ENCODE measurements at regions not wholly inside any gene's neighbourhood (a gene's known extent, or its start where the extent isn't known, plus 50 kb on each side); places are given as distances from the start of the nearest gene placed in this dataset.
"Not testable (repeated sequence)": the region's sequence is repeated elsewhere in the genome, so short reads cannot be mapped to it uniquely, and the experiment has no call there.

DNA sequence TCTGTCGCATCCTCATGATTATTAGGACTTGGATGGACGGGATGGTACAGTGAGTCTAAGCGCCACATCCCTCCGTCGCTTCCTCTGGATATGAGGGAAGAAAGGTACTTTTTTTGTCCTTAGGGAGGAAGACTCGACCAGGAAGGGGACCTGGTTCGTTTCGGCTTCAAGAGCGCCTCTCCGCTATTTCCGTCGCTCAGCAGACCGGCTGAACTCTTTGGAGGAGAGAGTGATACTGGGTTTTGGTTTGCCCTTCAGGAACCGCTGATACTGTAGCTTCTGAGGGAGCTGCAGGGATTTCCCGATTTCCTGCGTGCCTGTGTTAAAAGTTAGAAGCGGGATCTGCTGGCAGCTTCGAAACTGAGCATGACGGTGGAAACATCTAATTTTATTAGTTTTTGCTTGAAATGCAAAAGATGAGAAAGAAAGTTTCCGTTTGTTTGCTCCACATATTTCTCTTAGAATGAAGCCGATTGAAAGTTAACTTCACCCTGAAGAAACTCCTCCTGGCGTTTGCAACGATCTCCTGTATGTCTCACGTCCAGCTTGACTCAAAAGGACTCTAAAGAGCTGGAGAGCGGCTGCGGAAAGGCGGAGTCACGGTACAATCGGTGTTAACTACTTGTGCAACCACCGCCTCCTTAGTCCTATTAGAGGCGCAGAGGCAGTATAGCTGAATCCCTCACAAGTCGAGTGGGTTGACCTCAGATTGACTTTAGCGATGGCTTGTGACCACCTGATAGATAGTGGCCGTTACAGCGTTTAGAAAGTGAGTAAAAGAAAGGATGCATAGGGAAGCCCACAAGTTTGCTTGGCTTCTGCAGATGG is 129.4 kb downstream of the TRIM27 start:
- TF ChIP-seq, protein P1, sequence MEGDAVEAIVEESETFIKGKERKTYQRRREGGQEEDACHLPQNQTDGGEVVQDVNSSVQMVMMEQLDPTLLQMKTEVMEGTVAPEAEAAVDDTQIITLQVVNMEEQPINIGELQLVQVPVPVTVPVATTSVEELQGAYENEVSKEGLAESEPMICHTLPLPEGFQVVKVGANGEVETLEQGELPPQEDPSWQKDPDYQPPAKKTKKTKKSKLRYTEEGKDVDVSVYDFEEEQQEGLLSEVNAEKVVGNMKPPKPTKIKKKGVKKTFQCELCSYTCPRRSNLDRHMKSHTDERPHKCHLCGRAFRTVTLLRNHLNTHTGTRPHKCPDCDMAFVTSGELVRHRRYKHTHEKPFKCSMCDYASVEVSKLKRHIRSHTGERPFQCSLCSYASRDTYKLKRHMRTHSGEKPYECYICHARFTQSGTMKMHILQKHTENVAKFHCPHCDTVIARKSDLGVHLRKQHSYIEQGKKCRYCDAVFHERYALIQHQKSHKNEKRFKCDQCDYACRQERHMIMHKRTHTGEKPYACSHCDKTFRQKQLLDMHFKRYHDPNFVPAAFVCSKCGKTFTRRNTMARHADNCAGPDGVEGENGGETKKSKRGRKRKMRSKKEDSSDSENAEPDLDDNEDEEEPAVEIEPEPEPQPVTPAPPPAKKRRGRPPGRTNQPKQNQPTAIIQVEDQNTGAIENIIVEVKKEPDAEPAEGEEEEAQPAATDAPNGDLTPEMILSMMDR (IDR thresholded peaks at IDR 0.05): no peak
- DNase-seq (no peak), ATAC-seq (no peak)
- Histone ChIP-seq H3K4me1 (no peaks in the 10 kb centered on the region), H3K4me3 (no peak overlapping the region), H3K27me3 (ENCODE audit: low read depth) (peaks cover 86% of the 10 kb centered on the region), H3K9me3 (no peaks in the 10 kb centered on the region), H3K36me3 (no peaks in the 10 kb centered on the region), H3K27ac (no peak overlapping the region)
- intact Hi-C loops (cut with DNase I): no loop called here

GRCh38 chr6:28800647-28801046 is 123.1 kb downstream of the TRIM27 start:
- H3K4me1 ChIP-seq; H3K36me3 ChIP-seq; H3K27ac ChIP-seq; intact Hi-C loops (cut with DNase I); DNase-seq; H3K4me3 ChIP-seq; H3K9me3 ChIP-seq; ATAC-seq: not testable (repeated sequence)
- H3K27me3 ChIP-seq (ENCODE audit: low read depth): peaks cover 64% of the 10 kb centered on the region

- peaks cover 60% of the 10 kb centered on the region for H3K27me3 ChIP-seq (ENCODE audit: low read depth)
- intact Hi-C loops (cut with DNase I): no loop called here
- no peak for DNase-seq
Measured at GRCh38 chr6:28802417-28803336, 121.1 kb downstream of the TRIM27 start.

DNA sequence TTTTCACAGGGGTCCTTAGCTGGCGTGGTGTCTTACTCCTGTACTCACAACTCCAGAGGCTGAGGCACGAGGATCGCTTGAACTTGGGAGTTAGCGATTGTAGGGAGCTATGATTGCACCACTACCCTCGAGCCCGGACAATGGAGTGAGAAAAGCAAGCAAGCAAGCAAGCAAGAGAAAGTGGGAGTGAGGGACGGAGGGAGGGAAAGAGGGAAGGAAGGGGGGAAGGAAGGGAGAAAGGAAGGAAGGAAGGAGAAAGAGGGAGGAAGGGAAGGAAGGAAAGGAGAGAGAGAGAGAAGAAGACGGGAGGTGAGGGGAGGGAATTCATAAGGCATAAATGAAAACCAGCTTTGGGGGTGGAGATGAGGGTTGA is 120.5 kb downstream of the TRIM27 start:
- no peaks in the 10 kb centered on the region for H3K4me1 ChIP-seq
- H3K36me3 ChIP-seq: no peaks in the 10 kb centered on the region
- ATAC-seq (no peak), DNase-seq (no peak)
- H3K9me3 ChIP-seq: no peaks in the 10 kb centered on the region
- H3K27ac ChIP-seq: no peak overlapping the region
- TF ChIP-seq, protein P1 (IDR thresholded peaks at IDR 0.05): no peak
- H3K4me3 ChIP-seq: no peak overlapping the region
- intact Hi-C loops (cut with DNase I): no loop called here
- peaks cover 63% of the 10 kb centered on the region for H3K27me3 ChIP-seq (ENCODE audit: low read depth)

More at GRCh38 chr6:28802417-28803336, 121.1 kb downstream of the TRIM27 start:
- TF ChIP-seq, protein P1 (IDR thresholded peaks at IDR 0.05): no peak
- H3K4me1 ChIP-seq: no peaks in the 10 kb centered on the region
- no peaks in the 10 kb centered on the region for H3K36me3 ChIP-seq
- no peak overlapping the region for H3K27ac ChIP-seq
- H3K9me3 ChIP-seq: no peaks in the 10 kb centered on the region
- H3K4me3 ChIP-seq: no peak overlapping the region
- no peak for ATAC-seq

- intact Hi-C loops (cut with DNase I): no loop called here
- Histone ChIP-seq H3K4me3 (no peak overlapping the region), H3K4me1 (no peaks in the 10 kb centered on the region), H3K36me3 (no peaks in the 10 kb centered on the region), H3K27ac (no peak overlapping the region), H3K27me3 (ENCODE audit: low read depth) (peaks cover 91% of the 10 kb centered on the region), H3K9me3 (no peaks in the 10 kb centered on the region)
- DNase-seq: no peak
- TF ChIP-seq, protein P1 (IDR thresholded peaks at IDR 0.05): no peak
- no peak for ATAC-seq
Measured at GRCh38 chr6:28807682-28808280, 116.0 kb downstream of the TRIM27 start.

Data from lower lobe of right lung (tissue), 2 donors.